Epithelial cell of proximal tubule (primary cell): ENCODE measurements at regions not wholly inside any gene's neighbourhood (a gene's known extent, or its start where the extent isn't known, plus 50 kb on each side); places are given as distances from the start of the nearest gene placed in this dataset.

Experiments used
- DNase-seq: peaks from one replicate; pipeline ENCODE4 v3.0.0-alpha.2; 2011; ENCODE audit warnings: low read depth
- H3K4me3 ChIP-seq: 2 replicates; pipeline ENCODE4 v1.5.1; 2011; ENCODE audit warnings: low read depth, mild to moderate bottlenecking, low read length
- CTCF ChIP-seq: conservative IDR thresholded peaks from 2 replicates; pipeline ENCODE4 v1.5.1; 2012; ENCODE audit warnings: low read depth, mild to moderate bottlenecking, low read length

GRCh38 chr2:76472946-76473345, 762.2 kb upstream of the GCFC2 start:
- TF ChIP-seq CTCF: no peak
- DNase-seq: no peak
- H3K4me3 ChIP-seq: no peak overlapping the region

- H3K4me3 ChIP-seq: no peak overlapping the region
- DNase-seq: no peak
- TF ChIP-seq CTCF: no peak
Observed at GRCh38 chr2:76469066-76469465, 758.4 kb upstream of the GCFC2 start.

GRCh38 chr2:76467326-76467725, 756.6 kb upstream of the GCFC2 start:
- H3K4me3 ChIP-seq: no peak overlapping the region
- no peak for DNase-seq
- TF ChIP-seq CTCF: no peak

DNA sequence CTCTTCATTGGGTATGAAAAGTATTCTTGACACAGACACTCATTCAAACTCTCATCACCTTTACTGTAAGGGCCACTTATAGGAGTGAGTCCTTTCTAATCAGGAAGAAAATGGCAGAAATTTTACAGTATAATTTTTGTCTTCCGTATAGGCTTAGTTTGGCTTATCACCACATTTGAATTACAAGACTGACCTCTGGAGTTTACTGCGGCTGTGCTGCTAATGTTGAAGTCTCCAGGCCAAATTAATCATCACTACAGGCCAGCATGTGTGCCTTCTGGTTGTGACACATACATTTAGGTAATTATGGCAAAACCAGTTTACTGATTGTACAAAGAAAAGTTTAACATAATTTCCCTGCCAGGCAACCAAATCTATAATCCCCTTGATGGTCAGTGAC, 753.6 kb upstream of the GCFC2 start:
- no peak overlapping the region for H3K4me3 ChIP-seq
- no peak for DNase-seq
- no peak for TF ChIP-seq CTCF

GRCh38 chr2:76461431-76461830, 750.7 kb upstream of the GCFC2 start:
- no peak for DNase-seq
- TF ChIP-seq CTCF: no peak
- H3K4me3 ChIP-seq: no peak overlapping the region

GRCh38 chr2:76455910-76456309, 745.2 kb upstream of the GCFC2 start:
- no peak for DNase-seq
- no peak for TF ChIP-seq CTCF
- no peak overlapping the region for H3K4me3 ChIP-seq

DNA sequence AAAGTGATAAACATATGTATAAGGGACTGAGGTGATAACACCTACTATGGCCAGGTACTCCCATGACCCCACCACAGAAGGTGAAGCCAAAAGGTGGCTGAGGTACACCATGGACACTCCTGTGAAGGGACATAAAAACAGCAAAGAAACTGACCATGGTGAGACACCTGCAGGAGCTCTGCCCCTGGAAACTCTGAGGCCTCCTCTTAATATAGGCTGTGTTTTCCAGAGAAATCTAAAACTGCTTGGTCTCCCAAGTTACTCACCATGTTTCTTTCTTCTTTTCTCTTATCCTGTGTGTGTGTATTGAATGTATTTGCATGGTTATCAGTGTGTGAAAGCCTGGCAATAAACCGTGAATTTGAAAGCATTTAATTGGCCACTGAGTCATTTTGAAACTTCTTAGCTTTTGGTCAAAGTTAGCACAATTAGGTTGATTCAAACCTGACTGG, 739.3 kb upstream of the GCFC2 start:
- H3K4me3 ChIP-seq: no peak overlapping the region
- no peak for TF ChIP-seq CTCF
- no peak for DNase-seq
